ENCODE measurements at regions not wholly inside any gene's neighbourhood (a gene's known extent, or its start where the extent isn't known, plus 50 kb on each side); places are given as distances from the start of the nearest gene placed in this dataset.
"Not testable (repeated sequence)": the region's sequence is repeated elsewhere in the genome, so short reads cannot be mapped to it uniquely, and the experiment has no call there.

GRCh38 chr15:101963687-101964086 is 151.7 kb downstream of the OR4F15 start:
- ATAC-seq = not testable (repeated sequence)

DNA sequence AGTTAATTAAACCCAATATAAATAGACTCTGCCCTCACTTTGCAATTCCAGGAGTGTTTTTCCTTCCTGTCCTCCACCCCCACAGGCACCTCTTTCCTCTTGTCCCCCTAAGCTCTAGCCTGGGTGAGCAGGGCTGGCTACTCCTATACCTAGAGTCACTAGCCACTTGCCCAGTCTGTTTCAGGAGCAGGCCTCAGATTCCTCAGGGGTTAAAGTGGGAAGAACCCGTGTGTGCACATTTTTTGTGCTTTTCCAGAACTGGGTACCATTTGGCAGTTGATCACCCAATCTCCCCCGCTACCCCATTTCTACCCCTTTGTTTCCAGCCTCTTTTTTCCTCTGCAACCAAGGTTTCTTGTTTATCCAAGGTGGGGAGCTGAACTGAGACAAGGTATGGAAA is 153.4 kb downstream of the OR4F15 start:
- H3K27me3 Mint-ChIP-seq; H3K4me3 Mint-ChIP-seq; H3K36me3 Mint-ChIP-seq (ENCODE audit: low read depth); ATAC-seq; DNase-seq; H3K9me3 Mint-ChIP-seq; H3K4me1 Mint-ChIP-seq; H3K27ac Mint-ChIP-seq: not testable (repeated sequence)

More at GRCh38 chr15:101963687-101964086, 151.7 kb downstream of the OR4F15 start:
- H3K4me3 Mint-ChIP-seq; H3K27ac Mint-ChIP-seq; H3K27me3 Mint-ChIP-seq; H3K4me1 Mint-ChIP-seq; H3K36me3 Mint-ChIP-seq (ENCODE audit: low read depth); DNase-seq; H3K9me3 Mint-ChIP-seq: not testable (repeated sequence)

- not testable (repeated sequence) for H3K4me1 Mint-ChIP-seq; H3K9me3 Mint-ChIP-seq; H3K27ac Mint-ChIP-seq; H3K27me3 Mint-ChIP-seq; DNase-seq; ATAC-seq; H3K4me3 Mint-ChIP-seq; H3K36me3 Mint-ChIP-seq (ENCODE audit: low read depth)
Measured at GRCh38 chr15:101965860-101966259, 153.9 kb downstream of the OR4F15 start.

DNA sequence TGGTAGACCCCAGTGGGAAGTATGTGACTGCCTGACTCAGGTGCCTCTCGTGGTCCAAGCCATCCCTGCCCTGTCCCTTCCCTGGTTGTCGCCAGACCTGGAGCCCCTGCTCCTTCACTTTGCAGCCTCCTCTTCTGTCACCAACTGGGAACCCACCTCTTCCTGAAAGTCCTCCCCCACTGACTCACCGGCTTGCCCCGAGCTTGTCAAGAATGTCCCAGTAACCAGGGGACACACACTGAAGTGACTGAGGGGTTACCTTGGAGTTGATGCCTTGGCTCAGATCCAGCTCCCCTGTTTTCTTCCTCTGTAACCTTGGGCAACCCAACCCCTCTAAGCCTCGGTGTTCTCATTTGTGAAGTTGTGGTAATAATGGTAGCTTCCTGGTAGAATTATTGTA is 155.4 kb downstream of the OR4F15 start:
- not testable (repeated sequence) for H3K4me3 Mint-ChIP-seq; H3K9me3 Mint-ChIP-seq; H3K27me3 Mint-ChIP-seq; H3K27ac Mint-ChIP-seq; ATAC-seq; H3K4me1 Mint-ChIP-seq; H3K36me3 Mint-ChIP-seq (ENCODE audit: low read depth); DNase-seq

- not testable (repeated sequence) for DNase-seq; ATAC-seq; H3K27ac Mint-ChIP-seq; H3K9me3 Mint-ChIP-seq; H3K4me1 Mint-ChIP-seq; H3K27me3 Mint-ChIP-seq; H3K4me3 Mint-ChIP-seq; H3K36me3 Mint-ChIP-seq (ENCODE audit: low read depth)
Measured at GRCh38 chr15:101970605-101971004, 158.6 kb downstream of the OR4F15 start.

DNA sequence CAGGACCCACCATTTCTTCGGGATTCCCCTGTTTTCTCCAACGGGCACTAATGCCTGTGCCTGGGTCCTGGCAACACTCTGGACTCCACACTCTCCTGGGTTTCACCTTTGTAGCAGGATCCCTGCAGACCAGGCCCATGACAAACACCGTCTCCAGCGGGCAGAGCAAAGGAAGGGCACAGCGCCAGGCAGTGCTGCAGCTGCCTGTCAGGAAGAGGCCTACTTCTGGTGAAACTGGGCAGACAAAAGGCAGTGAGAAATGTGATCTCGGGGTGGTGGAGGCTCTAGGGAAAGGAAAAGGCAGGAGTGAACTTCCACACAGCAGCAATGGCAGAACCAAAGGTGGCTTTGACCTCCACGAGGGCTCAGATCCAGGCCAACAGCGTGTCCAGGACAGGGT is 165.3 kb downstream of the OR4F15 start:
- not testable (repeated sequence) for H3K9me3 Mint-ChIP-seq; H3K27ac Mint-ChIP-seq; DNase-seq; H3K36me3 Mint-ChIP-seq (ENCODE audit: low read depth); H3K27me3 Mint-ChIP-seq; H3K4me3 Mint-ChIP-seq; H3K4me1 Mint-ChIP-seq; ATAC-seq

DNA sequence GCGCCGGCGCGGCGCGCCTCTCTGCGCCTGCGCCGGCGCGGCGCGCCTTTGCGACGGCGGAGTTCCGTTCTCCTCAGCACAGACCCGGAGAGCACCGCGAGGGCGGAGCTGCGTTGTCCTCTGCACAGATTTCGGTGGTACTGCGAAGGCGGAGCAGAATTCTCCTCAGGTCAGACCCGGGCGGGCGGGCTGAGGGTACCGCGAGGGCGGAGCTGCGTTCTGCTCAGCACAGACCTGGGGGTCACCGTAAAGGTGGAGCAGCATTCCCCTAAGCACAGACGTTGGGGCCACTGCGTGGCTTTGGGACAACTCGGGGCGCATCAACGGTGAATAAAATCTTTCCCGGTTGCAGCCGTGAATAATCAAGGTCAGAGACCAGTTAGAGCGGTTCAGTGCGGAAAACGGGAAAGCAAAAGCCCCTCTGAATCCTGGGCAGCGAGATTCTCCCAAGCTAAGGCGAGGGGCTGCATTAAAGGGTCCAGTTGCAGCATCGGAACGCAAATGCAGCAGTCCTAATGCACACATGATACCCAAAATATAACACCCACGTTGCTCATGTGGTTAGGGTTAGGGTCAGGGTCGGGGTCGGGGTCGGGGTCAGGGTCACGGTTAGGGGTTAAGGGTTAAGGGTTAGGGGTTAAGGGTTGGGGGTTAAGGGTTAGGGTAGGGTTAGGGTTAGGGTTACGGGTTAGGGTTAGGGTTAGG is 168.4 kb downstream of the OR4F15 start:
- not testable (repeated sequence) for H3K36me3 Mint-ChIP-seq (ENCODE audit: low read depth); H3K4me1 Mint-ChIP-seq; ATAC-seq

More for the DNA sequence above, 168.4 kb downstream of the OR4F15 start:
- not testable (repeated sequence) for H3K4me3 Mint-ChIP-seq, H3K9me3 Mint-ChIP-seq, H3K27me3 Mint-ChIP-seq, DNase-seq, H3K27ac Mint-ChIP-seq

Measured in activated naive CD8-positive, alpha-beta T cell treated with anti-CD3 and anti-CD28 coated beads, Interleukin-2, amount 50 U/mL, for 24 hours (primary cell).